ENCODE measurements at regions not wholly inside any gene's neighbourhood (a gene's known extent, or its start where the extent isn't known, plus 50 kb on each side); places are given as distances from the start of the nearest gene placed in this dataset.
"Not testable (repeated sequence)": the region's sequence is repeated elsewhere in the genome, so short reads cannot be mapped to it uniquely, and the experiment has no call there.

- no peak for DNase-seq (ENCODE audit: low read depth)
These were observed 110.1 kb downstream of the ERMARD start for GRCh38 chr6:169861431-169862042.

GRCh38 chr6:169859978-169860703, 108.7 kb downstream of the ERMARD start:
- no peak for DNase-seq (ENCODE audit: low read depth)

GRCh38 chr6:169859401-169859977, 108.1 kb downstream of the ERMARD start:
- DNase-seq (ENCODE audit: low read depth): no peak

- DNase-seq (ENCODE audit: low read depth): no peak
These were observed 107.5 kb downstream of the ERMARD start for GRCh38 chr6:169858935-169859351.

GRCh38 chr6:169858293-169858934, 107.0 kb downstream of the ERMARD start:
- no peak for DNase-seq (ENCODE audit: low read depth)

GRCh38 chr6:169857343-169858292, 106.2 kb downstream of the ERMARD start:
- no peak for DNase-seq (ENCODE audit: low read depth)

- DNase-seq (ENCODE audit: low read depth): not testable (repeated sequence)
These were observed 105.3 kb downstream of the ERMARD start for GRCh38 chr6:169856442-169857342.

GRCh38 chr6:169854813-169855212, 103.4 kb downstream of the ERMARD start:
- DNase-seq (ENCODE audit: low read depth): no peak

GRCh38 chr6:169854083-169854725, 102.8 kb downstream of the ERMARD start:
- DNase-seq (ENCODE audit: low read depth): no peak

- no peak for DNase-seq (ENCODE audit: low read depth)
These were observed 102.0 kb downstream of the ERMARD start for GRCh38 chr6:169853196-169854082.

GRCh38 chr6:169852504-169853195, 101.2 kb downstream of the ERMARD start:
- DNase-seq (ENCODE audit: low read depth): no peak

- DNase-seq (ENCODE audit: low read depth): no peak
These were observed 100.5 kb downstream of the ERMARD start for GRCh38 chr6:169851641-169852503.

- DNase-seq (ENCODE audit: low read depth): no peak
These were observed 99.3 kb downstream of the ERMARD start for GRCh38 chr6:169850746-169851145.

- DNase-seq (ENCODE audit: low read depth): no peak
These were observed 98.7 kb downstream of the ERMARD start for GRCh38 chr6:169850154-169850553.

- DNase-seq (ENCODE audit: low read depth): no peak
These were observed 98.0 kb downstream of the ERMARD start for GRCh38 chr6:169849396-169849795.

- DNase-seq (ENCODE audit: low read depth): no peak
These were observed 97.5 kb downstream of the ERMARD start for GRCh38 chr6:169848946-169849345.

GRCh38 chr6:169847901-169848311, 96.5 kb downstream of the ERMARD start:
- no peak for DNase-seq (ENCODE audit: low read depth)
